ENCODE measurements at regions not wholly inside any gene's neighbourhood (a gene's known extent, or its start where the extent isn't known, plus 50 kb on each side); places are given as distances from the start of the nearest gene placed in this dataset.

GRCh38 chr2:128531856-128532255 lies 213.2 kb upstream of the HS6ST1 start:
- TF ChIP-seq CTCF (IDR thresholded peaks at IDR 0.05; ENCODE audit: insufficient read depth, low read length, poor library complexity, severe bottlenecking) (no peak), EZH2phosphoT487 (conservative IDR thresholded peaks at IDR 0.05; ENCODE audit: low read length) (no peak)
